ENCODE measurements at regions not wholly inside any gene's neighbourhood (a gene's known extent, or its start where the extent isn't known, plus 50 kb on each side); places are given as distances from the start of the nearest gene placed in this dataset.

DNA sequence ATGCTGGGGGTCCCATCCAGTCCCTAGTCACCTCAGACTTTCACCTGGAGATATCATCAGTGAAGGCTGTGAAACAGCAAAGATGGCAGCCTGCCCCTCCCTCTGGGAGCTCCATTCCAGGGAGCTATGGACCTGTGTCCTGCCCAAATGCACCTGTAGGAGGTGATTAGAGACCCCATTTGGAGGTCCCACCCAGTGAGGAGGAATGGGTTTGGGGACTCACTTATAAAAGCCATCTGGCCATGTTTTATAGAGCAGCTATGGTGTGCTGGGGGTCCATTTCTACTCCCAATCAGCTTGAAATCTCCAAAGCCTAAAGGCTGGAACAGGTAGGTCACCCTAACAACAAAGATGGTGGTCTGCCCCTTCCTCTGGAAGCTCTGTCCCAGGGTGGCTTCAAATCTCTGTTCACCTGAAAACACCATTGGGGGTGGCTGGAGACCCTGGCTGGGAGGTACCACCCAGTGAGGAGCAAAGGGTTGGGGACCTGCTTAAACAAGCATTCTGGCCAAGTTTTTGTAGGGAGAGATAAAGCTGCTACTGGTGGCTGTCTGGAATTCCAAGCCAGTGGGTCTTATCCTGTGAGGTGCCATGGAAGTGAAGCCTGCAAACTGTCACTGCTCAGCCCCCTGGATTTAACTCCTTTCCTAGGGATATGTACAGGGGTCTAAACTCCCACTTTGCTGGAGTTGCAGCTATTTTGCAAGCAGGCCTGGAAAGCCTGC lies 182.3 kb downstream of the RASSF9 start:
- POLR2A ChIA-PET: no interaction called here
- CTCF ChIA-PET: interaction anchor here (0.6 to 1.8 kb wide), 2 partner anchors 11 to 13 kb away, joined by 3 to 4 read pairs; no protein-coding TSS in a partner anchor
- Histone ChIP-seq H3K27me3 (ENCODE audit: control insufficient read depth, insufficient read depth, low read length) (no peaks in the 10 kb centered on the region), H3K36me3 (ENCODE audit: control insufficient read depth, insufficient read depth, low read length) (no peaks in the 10 kb centered on the region), H3K4me3 (ENCODE audit: low read depth, low read length) (no peak overlapping the region)
- no peak for DNase-seq (ENCODE audit: low read depth)
- TF ChIP-seq, protein P1, sequence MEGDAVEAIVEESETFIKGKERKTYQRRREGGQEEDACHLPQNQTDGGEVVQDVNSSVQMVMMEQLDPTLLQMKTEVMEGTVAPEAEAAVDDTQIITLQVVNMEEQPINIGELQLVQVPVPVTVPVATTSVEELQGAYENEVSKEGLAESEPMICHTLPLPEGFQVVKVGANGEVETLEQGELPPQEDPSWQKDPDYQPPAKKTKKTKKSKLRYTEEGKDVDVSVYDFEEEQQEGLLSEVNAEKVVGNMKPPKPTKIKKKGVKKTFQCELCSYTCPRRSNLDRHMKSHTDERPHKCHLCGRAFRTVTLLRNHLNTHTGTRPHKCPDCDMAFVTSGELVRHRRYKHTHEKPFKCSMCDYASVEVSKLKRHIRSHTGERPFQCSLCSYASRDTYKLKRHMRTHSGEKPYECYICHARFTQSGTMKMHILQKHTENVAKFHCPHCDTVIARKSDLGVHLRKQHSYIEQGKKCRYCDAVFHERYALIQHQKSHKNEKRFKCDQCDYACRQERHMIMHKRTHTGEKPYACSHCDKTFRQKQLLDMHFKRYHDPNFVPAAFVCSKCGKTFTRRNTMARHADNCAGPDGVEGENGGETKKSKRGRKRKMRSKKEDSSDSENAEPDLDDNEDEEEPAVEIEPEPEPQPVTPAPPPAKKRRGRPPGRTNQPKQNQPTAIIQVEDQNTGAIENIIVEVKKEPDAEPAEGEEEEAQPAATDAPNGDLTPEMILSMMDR (IDR thresholded peaks at IDR 0.05; ENCODE audit: insufficient read depth, low read depth, low read length): no peak

GRCh38 chr12:85654456-85654840 lies 181.8 kb downstream of the RASSF9 start:
- no peaks in the 10 kb centered on the region for H3K27me3 ChIP-seq (ENCODE audit: control insufficient read depth, insufficient read depth, low read length)
- no peak overlapping the region for H3K4me3 ChIP-seq (ENCODE audit: low read depth, low read length)
- ChIA-PET CTCF (no interaction called here), POLR2A (no interaction called here)
- DNase-seq (ENCODE audit: low read depth): no peak
- TF ChIP-seq, protein P1 (IDR thresholded peaks at IDR 0.05; ENCODE audit: insufficient read depth, low read depth, low read length): no peak
- no peaks in the 10 kb centered on the region for H3K36me3 ChIP-seq (ENCODE audit: control insufficient read depth, insufficient read depth, low read length)

DNA sequence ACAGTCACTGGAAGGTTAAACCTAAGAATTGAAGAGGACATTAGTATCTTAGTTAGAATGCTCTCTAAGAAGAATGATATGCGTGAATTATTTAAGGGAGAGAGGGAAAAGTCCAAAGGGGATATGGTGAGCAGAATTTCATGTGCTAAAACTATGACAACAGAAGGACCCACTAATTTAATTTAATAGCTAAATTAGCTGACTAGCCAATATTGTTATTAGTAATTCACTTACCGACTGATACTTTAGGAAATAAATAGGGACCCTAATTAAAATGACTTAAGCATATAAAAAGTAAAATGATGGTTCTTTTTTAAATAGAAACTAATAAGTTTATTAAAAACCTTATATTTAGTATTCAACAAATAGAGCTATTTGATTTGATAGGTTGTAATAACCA lies 179.6 kb downstream of the RASSF9 start:
- TF ChIP-seq, protein P1 (IDR thresholded peaks at IDR 0.05; ENCODE audit: insufficient read depth, low read depth, low read length): no peak

DNA sequence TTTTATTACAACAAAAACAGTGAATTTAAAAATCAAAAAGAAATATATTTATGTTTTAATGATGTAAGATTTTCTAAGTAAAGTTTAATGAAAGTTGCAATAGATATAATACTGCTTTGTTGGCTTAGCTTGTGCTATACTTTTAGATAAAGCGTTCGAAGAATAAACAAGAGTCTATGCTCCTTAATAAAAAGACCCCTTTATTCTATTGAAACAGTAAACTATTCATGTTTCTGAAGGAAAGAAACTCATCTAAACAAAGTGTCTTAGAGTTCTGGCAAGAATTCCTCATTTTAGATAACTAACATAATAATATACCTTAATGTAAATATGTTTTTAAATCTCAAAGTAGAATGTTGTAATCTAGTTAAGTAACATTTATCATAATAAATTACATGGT lies 179.0 kb downstream of the RASSF9 start:
- no peak overlapping the region for H3K4me3 ChIP-seq (ENCODE audit: low read depth, low read length)
- TF ChIP-seq, protein P1 (IDR thresholded peaks at IDR 0.05; ENCODE audit: insufficient read depth, low read depth, low read length): no peak
- ChIA-PET POLR2A (no interaction called here), CTCF (no interaction called here)
- no peaks in the 10 kb centered on the region for H3K36me3 ChIP-seq (ENCODE audit: control insufficient read depth, insufficient read depth, low read length)
- no peak for DNase-seq (ENCODE audit: low read depth)
- H3K27me3 ChIP-seq (ENCODE audit: control insufficient read depth, insufficient read depth, low read length): no peaks in the 10 kb centered on the region

More for the DNA sequence above, 179.6 kb downstream of the RASSF9 start:
- Histone ChIP-seq H3K4me3 (ENCODE audit: low read depth, low read length) (no peak overlapping the region), H3K36me3 (ENCODE audit: control insufficient read depth, insufficient read depth, low read length) (no peaks in the 10 kb centered on the region), H3K27me3 (ENCODE audit: control insufficient read depth, insufficient read depth, low read length) (no peaks in the 10 kb centered on the region)
- DNase-seq (ENCODE audit: low read depth): no peak
- POLR2A ChIA-PET: no interaction called here
- CTCF ChIA-PET: interaction anchor here (0.8 kb wide), 1 partner anchor 81 kb away, joined by 3 read pairs; no protein-coding TSS in a partner anchor

- no peak overlapping the region for H3K4me3 ChIP-seq (ENCODE audit: low read depth, low read length)
- no peak for DNase-seq (ENCODE audit: low read depth)
- POLR2A ChIA-PET: no interaction called here
- H3K36me3 ChIP-seq (ENCODE audit: control insufficient read depth, insufficient read depth, low read length): no peaks in the 10 kb centered on the region
- H3K27me3 ChIP-seq (ENCODE audit: control insufficient read depth, insufficient read depth, low read length): no peaks in the 10 kb centered on the region
- TF ChIP-seq, protein P1 (IDR thresholded peaks at IDR 0.05; ENCODE audit: insufficient read depth, low read depth, low read length): no peak
- CTCF ChIA-PET: interaction anchor here (0.8 kb wide), 1 partner anchor 9 kb away, joined by 3 read pairs; no protein-coding TSS in a partner anchor
These were observed 178.2 kb downstream of the RASSF9 start for GRCh38 chr12:85657836-85658630.
